HEK293 (cell line): ENCODE measurements at regions not wholly inside any gene's neighbourhood (a gene's known extent, or its start where the extent isn't known, plus 50 kb on each side); places are given as distances from the start of the nearest gene placed in this dataset.

Experiments
- CTCF ChIP-seq: fragments of 450-650 bp; formaldehyde crosslinking; IDR thresholded peaks from 2 replicates; pipeline ENCODE4 v1.5.1; 2016; ENCODE audit warnings: missing biosample characterization, missing genetic modification characterization
- ZBTB7A ChIP-seq: fragments of 450-650 bp; formaldehyde crosslinking; IDR thresholded peaks from 2 replicates; pipeline ENCODE4 v1.5.1; 2016; ENCODE audit warnings: low read depth, missing biosample characterization, missing genetic modification characterization
- ZNF311 ChIP-seq: fragments of 450-650 bp; formaldehyde crosslinking; IDR thresholded peaks from 2 replicates; pipeline ENCODE4 v1.5.1; 2017; ENCODE audit warnings: missing biosample characterization, missing genetic modification characterization, borderline replicate concordance
- ZNF423 ChIP-seq: fragments of 450-650 bp; formaldehyde crosslinking; IDR thresholded peaks from 2 replicates; pipeline ENCODE4 v1.5.1; 2016; ENCODE audit warnings: missing biosample characterization, missing genetic modification characterization
- TF ChIP-seq, protein P1 (sequence below): fragments of 450-650 bp; formaldehyde crosslinking; IDR thresholded peaks from 2 replicates; pipeline ENCODE4 v1.5.1; 2016; ENCODE audit warnings: missing biosample characterization, missing genetic modification characterization

DNA sequence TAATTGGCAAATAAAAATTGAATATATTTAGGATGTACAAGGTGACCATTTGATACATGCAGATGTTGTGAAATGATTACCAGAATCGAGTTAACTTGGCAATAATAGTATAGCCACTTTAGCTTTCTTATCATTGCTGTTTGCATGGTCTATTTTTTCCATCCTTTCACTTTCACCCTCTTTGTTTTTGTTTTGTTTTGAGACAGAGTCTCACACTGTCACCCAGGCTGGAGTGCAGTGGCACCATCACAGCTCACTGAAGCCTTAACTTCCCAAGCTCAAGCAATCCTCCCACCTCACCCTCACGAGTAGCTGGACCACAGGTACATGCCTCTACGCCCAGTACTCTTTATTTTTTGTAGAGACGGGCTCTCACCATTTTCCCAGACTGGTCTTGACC is 218.6 kb upstream of the ADGRL3 start:
- TF ChIP-seq CTCF (no peak), ZNF423 (tag by site-specific recombination) (no peak), ZBTB7A (tag by site-specific recombination) (no peak), ZNF311 (no peak)
- TF ChIP-seq, protein P1, sequence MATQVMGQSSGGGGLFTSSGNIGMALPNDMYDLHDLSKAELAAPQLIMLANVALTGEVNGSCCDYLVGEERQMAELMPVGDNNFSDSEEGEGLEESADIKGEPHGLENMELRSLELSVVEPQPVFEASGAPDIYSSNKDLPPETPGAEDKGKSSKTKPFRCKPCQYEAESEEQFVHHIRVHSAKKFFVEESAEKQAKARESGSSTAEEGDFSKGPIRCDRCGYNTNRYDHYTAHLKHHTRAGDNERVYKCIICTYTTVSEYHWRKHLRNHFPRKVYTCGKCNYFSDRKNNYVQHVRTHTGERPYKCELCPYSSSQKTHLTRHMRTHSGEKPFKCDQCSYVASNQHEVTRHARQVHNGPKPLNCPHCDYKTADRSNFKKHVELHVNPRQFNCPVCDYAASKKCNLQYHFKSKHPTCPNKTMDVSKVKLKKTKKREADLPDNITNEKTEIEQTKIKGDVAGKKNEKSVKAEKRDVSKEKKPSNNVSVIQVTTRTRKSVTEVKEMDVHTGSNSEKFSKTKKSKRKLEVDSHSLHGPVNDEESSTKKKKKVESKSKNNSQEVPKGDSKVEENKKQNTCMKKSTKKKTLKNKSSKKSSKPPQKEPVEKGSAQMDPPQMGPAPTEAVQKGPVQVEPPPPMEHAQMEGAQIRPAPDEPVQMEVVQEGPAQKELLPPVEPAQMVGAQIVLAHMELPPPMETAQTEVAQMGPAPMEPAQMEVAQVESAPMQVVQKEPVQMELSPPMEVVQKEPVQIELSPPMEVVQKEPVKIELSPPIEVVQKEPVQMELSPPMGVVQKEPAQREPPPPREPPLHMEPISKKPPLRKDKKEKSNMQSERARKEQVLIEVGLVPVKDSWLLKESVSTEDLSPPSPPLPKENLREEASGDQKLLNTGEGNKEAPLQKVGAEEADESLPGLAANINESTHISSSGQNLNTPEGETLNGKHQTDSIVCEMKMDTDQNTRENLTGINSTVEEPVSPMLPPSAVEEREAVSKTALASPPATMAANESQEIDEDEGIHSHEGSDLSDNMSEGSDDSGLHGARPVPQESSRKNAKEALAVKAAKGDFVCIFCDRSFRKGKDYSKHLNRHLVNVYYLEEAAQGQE = no peak
